ENCODE measurements at regions not wholly inside any gene's neighbourhood (a gene's known extent, or its start where the extent isn't known, plus 50 kb on each side); places are given as distances from the start of the nearest gene placed in this dataset.

DNA sequence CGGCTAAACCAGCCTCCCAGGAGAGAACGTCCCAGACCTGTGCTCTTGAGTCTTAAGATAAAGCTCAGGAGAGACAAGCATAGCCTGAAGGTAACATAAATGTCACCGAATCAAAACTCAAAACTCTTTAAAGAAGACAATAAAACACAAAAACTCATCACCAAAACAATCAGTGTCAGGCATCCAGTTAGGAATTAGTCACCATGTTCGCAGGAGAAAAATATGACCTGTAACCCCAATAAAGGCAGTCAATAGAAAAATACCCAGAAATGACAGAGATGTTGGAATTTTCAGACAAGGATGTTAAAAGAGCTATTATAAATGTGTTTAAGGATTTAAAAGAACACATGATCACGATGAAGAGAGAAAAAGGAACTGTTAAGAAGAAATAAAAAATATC is 352.4 kb downstream of the BRD1 start:
- TF ChIP-seq EZH2 (IDR thresholded peaks at IDR 0.05) = no peak
- TF ChIP-seq POLR2AphosphoS5 (IDR thresholded peaks at IDR 0.05; ENCODE audit: borderline replicate concordance, low read depth, low read length) = no peak
- no peak for TF ChIP-seq FOXP2 (optimal IDR thresholded peaks at IDR 0.05; ENCODE audit: control extremely low read depth, extremely low read length, insufficient read depth)
